IPS-NIHi7 (cell line): ENCODE measurements at regions not wholly inside any gene's neighbourhood (a gene's known extent, or its start where the extent isn't known, plus 50 kb on each side); places are given as distances from the start of the nearest gene placed in this dataset.

Experiments used
- DNase-seq: peaks from one replicate; pipeline ENCODE4 v3.0.0; 2012; ENCODE audit warnings: mixed read lengths; ENCODE audit errors: extremely low spot score

GRCh38 chr1:5525597-5526384 is 466.4 kb downstream of the NPHP4 start:
- peak; percentile 8 for DNase-seq

DNA sequence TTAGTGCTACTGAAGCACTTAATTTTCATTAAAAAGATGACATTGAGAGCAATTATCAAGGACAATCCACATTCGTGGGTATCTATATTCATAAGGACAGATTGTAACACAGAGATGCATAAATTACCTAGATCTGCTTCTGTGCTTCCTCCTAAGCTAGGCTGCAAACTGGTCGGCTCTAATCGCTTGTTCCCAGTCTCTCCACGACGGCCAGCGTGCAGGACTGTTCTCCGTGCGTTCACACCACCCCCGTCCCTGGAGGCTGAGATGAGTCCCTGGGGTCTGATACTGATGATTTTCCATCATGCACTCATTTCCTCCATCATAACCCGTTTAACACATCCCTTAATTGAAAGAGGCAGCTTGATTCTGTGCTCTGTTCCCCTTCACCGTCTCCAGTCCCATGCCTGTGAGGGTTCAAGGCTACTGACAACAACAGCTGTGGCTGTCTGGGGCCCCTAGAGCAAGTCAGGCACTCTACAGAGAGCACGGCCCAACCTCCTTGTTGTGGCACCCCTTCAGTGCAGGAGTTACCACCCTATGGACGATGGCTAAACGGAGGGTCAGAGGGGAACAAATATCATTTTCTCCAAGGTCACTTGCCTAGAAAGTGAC is 469.6 kb downstream of the NPHP4 start:
- no peak for DNase-seq

DNA sequence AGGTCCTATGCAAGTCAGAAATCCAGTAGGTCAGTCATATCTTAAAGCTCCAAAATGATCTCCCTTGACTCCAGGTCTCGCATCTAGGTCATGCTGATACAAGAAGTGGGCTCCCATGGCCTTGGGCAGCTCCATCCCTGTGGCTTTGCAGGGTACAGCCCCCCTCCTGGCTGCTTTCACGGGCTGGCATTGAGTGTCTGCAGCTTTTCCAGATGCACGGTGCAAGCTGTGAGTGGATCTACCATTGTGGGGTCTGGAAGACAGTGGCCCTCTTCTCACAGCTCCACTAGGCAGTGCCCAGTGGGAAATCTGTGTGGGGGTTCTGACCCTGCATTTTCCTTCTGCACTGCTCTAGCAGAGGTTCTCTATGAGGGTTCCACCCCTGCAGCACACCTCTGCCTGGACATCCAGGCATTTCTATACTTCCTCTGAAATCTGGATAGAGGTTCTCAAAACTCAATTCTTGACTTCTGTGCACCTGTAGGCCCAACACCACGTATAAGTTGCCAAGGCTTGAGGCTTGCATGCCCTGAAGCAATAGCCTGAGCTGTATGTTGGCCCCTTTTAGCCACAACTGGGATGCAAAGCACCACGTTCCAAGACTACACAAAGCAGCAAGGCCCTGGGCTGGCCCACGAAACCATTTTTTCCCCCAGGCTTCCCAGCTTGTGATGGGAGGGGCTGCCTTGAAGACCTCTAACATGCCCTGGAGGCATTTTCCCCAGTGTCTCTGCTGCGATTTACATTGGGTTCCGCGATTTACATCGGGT is 472.7 kb downstream of the NPHP4 start:
- DNase-seq: no peak

DNA sequence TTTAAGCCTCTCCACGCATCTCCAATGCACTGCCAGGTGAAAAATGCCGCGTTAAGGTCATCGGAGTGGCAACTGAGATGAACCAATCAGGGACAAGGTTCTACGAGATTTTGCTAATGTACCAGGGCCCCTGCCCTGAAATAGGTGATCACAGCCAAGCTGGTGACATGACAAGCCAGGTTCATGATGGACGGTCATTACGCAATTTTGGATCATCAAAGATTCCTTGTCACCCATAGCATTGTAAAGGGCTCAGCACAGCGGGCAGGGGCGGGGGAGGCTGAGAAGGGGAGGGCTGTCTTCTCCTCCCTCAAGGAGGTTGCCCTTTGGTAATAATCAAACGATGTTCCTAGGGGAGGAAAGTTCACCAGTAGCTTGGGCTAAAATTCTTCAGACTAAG is 475.5 kb downstream of the NPHP4 start:
- no peak for DNase-seq

GRCh38 chr1:5515501-5515900 is 476.7 kb downstream of the NPHP4 start:
- no peak for DNase-seq

- DNase-seq: peak; percentile 94
Observed at GRCh38 chr1:5514527-5515183, 477.6 kb downstream of the NPHP4 start.

GRCh38 chr1:5513846-5514526 is 478.2 kb downstream of the NPHP4 start:
- no peak for DNase-seq

- no peak for DNase-seq
Observed at GRCh38 chr1:5513179-5513578, 479.0 kb downstream of the NPHP4 start.

GRCh38 chr1:5511381-5512097 is 480.7 kb downstream of the NPHP4 start:
- no peak for DNase-seq

DNA sequence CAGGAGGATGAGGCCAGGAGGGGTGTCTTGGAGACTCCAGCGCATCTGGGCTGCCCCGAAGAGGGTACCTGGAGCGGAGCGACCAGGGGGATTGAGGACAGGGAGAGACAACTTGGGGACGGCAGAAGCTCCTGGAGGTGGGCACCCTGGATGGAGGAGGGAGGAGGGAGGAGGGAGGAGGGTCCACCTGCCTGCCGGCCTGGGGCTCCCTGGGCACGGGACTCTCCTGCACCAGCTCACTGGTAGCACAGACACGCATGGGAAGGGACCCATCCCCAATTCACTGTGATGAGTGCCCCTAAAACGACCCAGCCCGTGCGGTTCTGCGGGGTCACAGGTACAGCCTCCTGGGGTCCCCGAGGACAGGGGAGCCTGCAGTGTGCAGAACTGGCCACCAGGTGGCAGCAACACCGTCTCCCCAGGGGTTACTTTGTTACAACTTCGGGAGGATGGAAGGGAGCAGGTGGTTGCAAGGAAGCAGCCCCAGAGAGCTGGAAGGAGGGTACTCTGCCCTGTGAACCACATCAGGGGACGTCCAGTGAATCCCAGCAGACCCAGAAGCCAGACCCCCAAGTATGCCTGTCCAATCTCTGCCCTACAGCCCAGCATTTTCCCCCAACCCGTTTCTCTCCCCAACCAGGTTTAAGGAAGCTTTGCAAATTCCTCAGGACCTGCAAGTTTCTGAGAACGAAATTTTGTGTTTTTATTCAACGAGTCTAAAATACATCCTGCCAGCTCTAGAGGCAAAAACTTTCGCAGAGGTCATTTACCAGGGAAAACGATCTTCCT is 482.4 kb downstream of the NPHP4 start:
- peak; percentile 92 for DNase-seq

GRCh38 chr1:5508669-5509330 is 483.4 kb downstream of the NPHP4 start:
- no peak for DNase-seq

DNA sequence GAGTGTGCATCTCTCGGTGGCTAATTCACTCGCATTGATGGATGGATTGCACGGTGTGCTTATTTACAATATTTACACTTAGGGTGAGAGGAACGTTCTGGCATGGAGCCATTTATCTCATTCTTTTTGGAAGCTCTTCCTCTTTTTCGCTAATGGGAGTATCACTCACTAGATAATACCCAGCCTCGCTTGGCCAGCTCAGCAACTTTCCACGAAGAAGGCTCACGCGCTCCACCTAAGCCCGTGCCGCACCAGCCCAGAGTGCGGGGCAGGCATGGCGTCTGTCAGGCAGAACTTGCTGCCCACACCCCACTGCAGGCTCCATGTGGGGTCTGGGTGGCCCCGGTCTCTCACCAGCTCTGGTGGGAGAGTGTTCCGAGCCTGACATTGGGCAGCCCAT is 484.9 kb downstream of the NPHP4 start:
- DNase-seq: no peak

- DNase-seq: no peak
Observed at GRCh38 chr1:5506634-5507033, 485.6 kb downstream of the NPHP4 start.

DNA sequence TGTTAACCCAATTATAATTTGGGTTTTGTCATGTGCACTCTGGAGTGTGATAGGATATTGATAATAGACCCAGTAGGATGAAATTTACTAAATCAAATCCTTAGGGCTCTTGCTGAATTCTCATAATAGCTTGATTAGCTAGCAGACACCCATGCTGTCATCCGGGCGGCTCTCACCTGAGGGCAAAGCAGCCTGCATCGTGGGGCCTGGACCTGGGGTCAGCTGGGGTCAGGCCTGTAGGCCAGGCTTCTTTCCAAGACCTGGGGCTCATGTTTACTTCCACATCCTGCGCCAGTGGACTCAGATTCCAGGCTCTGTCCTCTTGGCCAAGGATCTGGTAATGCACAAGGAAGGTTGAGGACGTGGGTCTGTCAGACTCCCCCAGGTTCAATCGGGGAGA is 486.3 kb downstream of the NPHP4 start:
- DNase-seq: no peak

DNA sequence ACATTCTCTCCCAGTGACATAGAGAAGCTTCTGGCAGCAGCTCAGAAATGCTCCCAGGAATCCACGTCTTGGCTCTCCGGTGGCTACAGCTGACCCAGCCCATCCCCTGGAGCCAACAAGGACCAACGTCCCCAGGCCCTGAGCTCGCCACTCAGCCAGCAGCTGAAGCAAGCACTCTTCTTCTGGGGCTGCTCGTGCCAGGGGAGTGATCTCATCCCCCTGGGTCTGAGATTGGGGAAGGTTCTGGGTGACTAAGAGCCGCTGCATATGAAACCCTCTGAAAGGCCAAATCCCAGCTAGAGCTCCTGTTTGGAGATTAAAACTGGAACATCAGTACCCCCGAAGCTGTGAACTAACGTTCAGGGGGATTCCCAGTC is 487.9 kb downstream of the NPHP4 start:
- DNase-seq: no peak

DNA sequence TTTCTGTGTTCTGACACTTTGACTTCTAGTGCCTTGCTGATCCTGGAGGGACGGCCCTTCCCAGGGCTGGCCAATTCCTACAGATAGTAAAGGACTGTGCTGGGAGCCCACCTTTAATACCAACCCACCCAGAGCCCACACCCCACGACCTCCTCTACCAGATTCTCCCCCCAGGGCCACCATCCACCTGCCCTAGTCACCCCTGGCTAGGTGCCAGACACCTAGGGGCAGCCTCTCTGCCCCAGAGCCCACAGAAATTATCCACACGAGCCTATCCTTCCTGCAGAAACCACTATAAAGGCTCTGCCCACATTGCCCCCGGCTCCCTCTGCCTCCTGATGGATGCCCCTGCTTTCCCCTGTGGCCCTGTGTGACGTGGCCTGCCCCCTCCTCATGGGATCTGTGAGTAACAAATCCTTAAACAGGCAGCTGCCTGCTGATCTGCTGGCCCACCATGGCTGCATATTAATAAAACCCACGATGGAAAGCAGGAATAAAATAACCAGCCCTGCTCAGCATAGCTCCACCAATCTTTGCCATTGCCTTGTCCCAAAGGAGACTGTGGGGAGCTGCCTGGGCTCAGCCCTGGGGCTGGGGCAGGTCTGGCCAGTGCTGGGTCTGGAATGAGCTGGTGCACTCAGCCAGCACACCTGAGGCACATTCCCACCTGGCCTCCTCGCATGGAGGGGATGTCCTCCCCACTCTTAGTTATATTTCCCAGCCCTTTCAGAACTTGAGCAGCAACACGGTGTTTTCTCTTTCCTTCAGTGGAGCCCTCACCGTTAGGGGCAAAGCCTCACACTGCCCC is 488.5 kb downstream of the NPHP4 start:
- DNase-seq: no peak

- DNase-seq: no peak
Observed at GRCh38 chr1:5502311-5503194, 489.7 kb downstream of the NPHP4 start.
